Glutamatergic neuron (in vitro differentiated cells): ENCODE measurements at regions not wholly inside any gene's neighbourhood (a gene's known extent, or its start where the extent isn't known, plus 50 kb on each side); places are given as distances from the start of the nearest gene placed in this dataset.

ENCODE experiments used
- DNase-seq: peaks from one replicate; pipeline ENCODE4 v3.0.0; 2022
- H3K27ac Mint-ChIP-seq: one replicate; pipeline ENCODE4 v1.8.0; 2020; ENCODE audit warnings: mild to moderate bottlenecking, mixed read lengths, inconsistent platforms; ENCODE audit not compliant: unreplicated experiment
- H3K27me3 Mint-ChIP-seq: one replicate; pipeline ENCODE4 v1.8.0; 2020; ENCODE audit warnings: mild to moderate bottlenecking, moderate library complexity, mixed read lengths, inconsistent platforms; ENCODE audit not compliant: unreplicated experiment
- H3K36me3 Mint-ChIP-seq: one replicate; pipeline ENCODE4 v1.8.0; 2020; ENCODE audit warnings: mild to moderate bottlenecking, mixed read lengths, inconsistent platforms; ENCODE audit not compliant: unreplicated experiment
- H3K4me1 Mint-ChIP-seq: one replicate; pipeline ENCODE4 v1.8.0; 2020; ENCODE audit warnings: mild to moderate bottlenecking, low read depth, mixed read lengths, inconsistent platforms; ENCODE audit not compliant: unreplicated experiment
- H3K4me3 Mint-ChIP-seq: one replicate; pipeline ENCODE4 v1.8.0; 2020; ENCODE audit warnings: mild to moderate bottlenecking, mixed read lengths, inconsistent platforms; ENCODE audit not compliant: unreplicated experiment
- H3K9me3 Mint-ChIP-seq: one replicate; pipeline ENCODE4 v1.8.0; 2020; ENCODE audit warnings: mild to moderate bottlenecking, moderate library complexity, mixed read lengths, inconsistent platforms; ENCODE audit not compliant: unreplicated experiment
- TF ChIP-seq, protein P1 (sequence below): fragments of 200-600 bp; sonication (generic); IDR thresholded peaks from one replicate; pipeline ENCODE4 v1.5.0; 2021; ENCODE audit not compliant: partially characterized antibody, unreplicated experiment

DNA sequence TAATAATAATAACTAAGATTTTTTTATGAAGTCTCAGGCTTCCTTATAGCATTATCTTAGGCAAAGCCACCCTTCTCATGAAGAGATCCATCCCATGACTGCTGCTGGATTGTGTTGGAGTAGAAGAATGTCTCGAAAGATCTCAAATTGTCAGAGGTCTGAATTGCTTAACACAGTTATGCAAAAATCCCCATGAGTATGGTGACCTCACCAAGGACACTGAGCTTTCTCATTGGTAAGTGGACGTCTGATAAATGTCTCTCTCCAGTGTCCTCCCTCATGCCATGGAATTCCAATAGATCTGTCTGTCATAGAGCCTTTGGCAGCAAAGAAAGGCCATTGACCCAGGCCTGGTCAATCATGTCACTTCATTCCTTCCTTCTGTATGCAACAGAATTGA, 264.5 kb downstream of the CDH11 start:
- Mint-ChIP-seq H3K4me1 (peaks cover 12% of the 10 kb centered on the region), H3K36me3 (no peaks in the 10 kb centered on the region), H3K27me3 (no peaks in the 10 kb centered on the region), H3K27ac (no peak overlapping the region), H3K4me3 (no peak overlapping the region), H3K9me3 (peaks cover 2% of the 10 kb centered on the region)
- TF ChIP-seq, protein P1, sequence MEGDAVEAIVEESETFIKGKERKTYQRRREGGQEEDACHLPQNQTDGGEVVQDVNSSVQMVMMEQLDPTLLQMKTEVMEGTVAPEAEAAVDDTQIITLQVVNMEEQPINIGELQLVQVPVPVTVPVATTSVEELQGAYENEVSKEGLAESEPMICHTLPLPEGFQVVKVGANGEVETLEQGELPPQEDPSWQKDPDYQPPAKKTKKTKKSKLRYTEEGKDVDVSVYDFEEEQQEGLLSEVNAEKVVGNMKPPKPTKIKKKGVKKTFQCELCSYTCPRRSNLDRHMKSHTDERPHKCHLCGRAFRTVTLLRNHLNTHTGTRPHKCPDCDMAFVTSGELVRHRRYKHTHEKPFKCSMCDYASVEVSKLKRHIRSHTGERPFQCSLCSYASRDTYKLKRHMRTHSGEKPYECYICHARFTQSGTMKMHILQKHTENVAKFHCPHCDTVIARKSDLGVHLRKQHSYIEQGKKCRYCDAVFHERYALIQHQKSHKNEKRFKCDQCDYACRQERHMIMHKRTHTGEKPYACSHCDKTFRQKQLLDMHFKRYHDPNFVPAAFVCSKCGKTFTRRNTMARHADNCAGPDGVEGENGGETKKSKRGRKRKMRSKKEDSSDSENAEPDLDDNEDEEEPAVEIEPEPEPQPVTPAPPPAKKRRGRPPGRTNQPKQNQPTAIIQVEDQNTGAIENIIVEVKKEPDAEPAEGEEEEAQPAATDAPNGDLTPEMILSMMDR = no peak
- DNase-seq = no peak

DNA sequence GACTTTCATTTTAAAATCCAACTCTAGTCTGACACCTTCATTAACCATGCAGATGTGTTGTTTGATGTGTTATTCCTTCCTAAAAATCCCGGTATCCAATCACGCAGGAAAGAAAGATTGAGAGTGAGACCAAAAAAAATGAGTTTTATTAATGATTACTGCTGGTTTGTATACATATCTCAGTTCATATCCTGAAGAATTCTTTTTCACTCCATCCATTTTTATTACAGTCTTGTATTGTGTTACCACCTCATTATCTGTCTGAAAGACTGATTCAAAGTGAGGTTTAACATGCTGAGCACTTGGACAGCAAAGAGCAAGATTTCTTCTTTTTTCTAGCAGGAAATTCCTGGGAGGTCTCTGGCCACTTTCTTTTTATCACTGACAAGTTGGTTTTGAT, 268.3 kb downstream of the CDH11 start:
- H3K27me3 Mint-ChIP-seq = no peaks in the 10 kb centered on the region
- H3K36me3 Mint-ChIP-seq = no peaks in the 10 kb centered on the region
- no peak for DNase-seq
- TF ChIP-seq, protein P1 = no peak
- H3K27ac Mint-ChIP-seq = no peak overlapping the region
- peaks cover 2% of the 10 kb centered on the region for H3K9me3 Mint-ChIP-seq
- peaks cover 10% of the 10 kb centered on the region for H3K4me1 Mint-ChIP-seq
- no peak overlapping the region for H3K4me3 Mint-ChIP-seq

DNA sequence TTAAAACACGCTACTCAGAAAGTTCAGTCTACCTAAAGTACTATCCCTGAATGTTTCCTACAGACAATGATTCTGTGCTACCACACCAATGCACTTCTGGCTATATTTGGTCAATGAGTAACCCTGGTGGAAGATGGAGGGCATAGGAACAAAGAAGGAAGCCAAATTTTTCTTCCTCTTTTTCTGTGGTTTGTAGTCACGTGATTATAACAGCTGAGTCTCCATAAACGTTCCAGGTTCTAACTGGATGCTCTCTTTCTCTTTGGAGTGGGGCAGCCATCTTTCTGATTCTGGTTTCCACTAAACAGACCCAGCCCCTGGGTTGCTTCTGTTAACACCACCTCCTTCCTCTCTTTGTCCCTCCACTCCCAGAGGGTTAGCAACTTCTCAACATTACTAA, 274.9 kb downstream of the CDH11 start:
- no peak overlapping the region for H3K4me3 Mint-ChIP-seq
- no peak for DNase-seq
- TF ChIP-seq, protein P1 = no peak
- no peaks in the 10 kb centered on the region for H3K9me3 Mint-ChIP-seq
- no peaks in the 10 kb centered on the region for H3K36me3 Mint-ChIP-seq
- no peaks in the 10 kb centered on the region for H3K4me1 Mint-ChIP-seq
- no peak overlapping the region for H3K27ac Mint-ChIP-seq
- H3K27me3 Mint-ChIP-seq = no peaks in the 10 kb centered on the region

DNA sequence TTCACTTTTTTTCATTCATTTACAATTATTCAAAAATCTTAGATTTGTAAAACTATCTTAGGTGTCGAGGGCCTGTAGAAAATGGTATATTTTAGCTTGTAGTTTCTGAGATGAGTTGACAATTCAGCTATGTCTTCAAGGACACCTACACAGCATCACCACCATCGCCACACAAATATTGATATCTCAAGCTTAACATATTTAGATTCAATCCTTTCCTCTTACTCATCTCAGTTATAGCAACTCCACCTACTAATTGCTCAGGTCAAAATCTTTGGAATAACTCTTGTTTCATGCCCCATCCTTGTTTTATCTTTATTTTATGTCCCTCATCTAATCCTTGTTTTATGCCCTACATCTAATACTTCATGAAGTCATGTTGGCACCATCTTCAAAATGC, 276.8 kb downstream of the CDH11 start:
- TF ChIP-seq, protein P1 = no peak

DNA sequence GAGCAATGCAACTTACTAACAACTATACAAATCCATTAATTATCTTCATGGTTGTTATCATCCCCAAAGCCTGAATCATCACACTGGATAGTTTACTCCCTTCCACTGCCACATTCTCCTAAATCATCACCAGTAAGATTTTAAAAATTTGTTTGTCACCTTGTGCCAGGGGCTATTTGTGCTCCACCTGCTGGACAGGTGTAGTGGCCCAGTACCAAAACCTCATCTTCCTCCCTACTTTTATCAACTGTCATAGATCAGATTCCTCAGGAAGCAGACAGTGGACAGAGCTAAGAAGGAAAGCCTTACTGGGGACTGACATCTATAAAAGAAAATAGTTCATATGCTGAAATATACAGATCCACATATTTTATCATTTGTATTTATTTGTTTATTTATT, 280.4 kb downstream of the CDH11 start:
- H3K4me3 Mint-ChIP-seq = no peak overlapping the region
- H3K9me3 Mint-ChIP-seq = no peaks in the 10 kb centered on the region
- DNase-seq = no peak
- H3K27me3 Mint-ChIP-seq = no peaks in the 10 kb centered on the region
- no peak overlapping the region for H3K27ac Mint-ChIP-seq
- no peaks in the 10 kb centered on the region for H3K36me3 Mint-ChIP-seq
- TF ChIP-seq, protein P1 = no peak
- H3K4me1 Mint-ChIP-seq = no peaks in the 10 kb centered on the region

More for the DNA sequence above, 276.8 kb downstream of the CDH11 start:
- no peaks in the 10 kb centered on the region for H3K27me3 Mint-ChIP-seq
- no peak overlapping the region for H3K27ac Mint-ChIP-seq
- DNase-seq = no peak
- H3K4me1 Mint-ChIP-seq = no peaks in the 10 kb centered on the region
- H3K4me3 Mint-ChIP-seq = no peak overlapping the region
- no peaks in the 10 kb centered on the region for H3K36me3 Mint-ChIP-seq
- H3K9me3 Mint-ChIP-seq = no peaks in the 10 kb centered on the region
